Retinal pigment epithelial cell (primary cell): ENCODE measurements at regions not wholly inside any gene's neighbourhood (a gene's known extent, or its start where the extent isn't known, plus 50 kb on each side); places are given as distances from the start of the nearest gene placed in this dataset.

Experiments
- DNase-seq: peaks from one replicate; pipeline ENCODE4 v3.0.0-alpha.2; 2010; ENCODE audit warnings: low read depth
- H3K4me3 ChIP-seq: 2 replicates; pipeline ENCODE4 v1.5.1; 2011; ENCODE audit warnings: mild to moderate bottlenecking, low read length, control low read depth, moderate library complexity
- CTCF ChIP-seq: conservative IDR thresholded peaks from 2 replicates; pipeline ENCODE4 v1.5.1; 2011; ENCODE audit warnings: low read depth, low read length, control low read depth, inconsistent platforms

- DNase-seq = no peak
- no peak overlapping the region for H3K4me3 ChIP-seq
Measured at GRCh38 chr6:91575032-91575431, 988.2 kb upstream of the MAP3K7 start.

GRCh38 chr6:91573826-91574416 lies 987.0 kb upstream of the MAP3K7 start:
- no peak for TF ChIP-seq CTCF
- DNase-seq = no peak
- H3K4me3 ChIP-seq = no peak overlapping the region

More at GRCh38 chr6:91575032-91575431, 988.2 kb upstream of the MAP3K7 start:
- TF ChIP-seq CTCF = no peak

- no peak for TF ChIP-seq CTCF
Measured at GRCh38 chr6:91572878-91573277, 986.0 kb upstream of the MAP3K7 start.

GRCh38 chr6:91569071-91569470 lies 982.2 kb upstream of the MAP3K7 start:
- TF ChIP-seq CTCF = no peak
- no peak overlapping the region for H3K4me3 ChIP-seq
- DNase-seq = peak; percentile 47

More at GRCh38 chr6:91572878-91573277, 986.0 kb upstream of the MAP3K7 start:
- DNase-seq = no peak
- H3K4me3 ChIP-seq = no peak overlapping the region

- no peak overlapping the region for H3K4me3 ChIP-seq
- no peak for TF ChIP-seq CTCF
- peak; percentile 28 for DNase-seq
Measured at GRCh38 chr6:91566467-91566866, 979.6 kb upstream of the MAP3K7 start.

- DNase-seq = no peak
- no peak for TF ChIP-seq CTCF
- no peak overlapping the region for H3K4me3 ChIP-seq
Measured at GRCh38 chr6:91565207-91565606, 978.3 kb upstream of the MAP3K7 start.

- DNase-seq = peak; percentile 26
- no peak overlapping the region for H3K4me3 ChIP-seq
- TF ChIP-seq CTCF = no peak
Measured at GRCh38 chr6:91562955-91563354, 976.1 kb upstream of the MAP3K7 start.
